ENCODE measurements at regions not wholly inside any gene's neighbourhood (a gene's known extent, or its start where the extent isn't known, plus 50 kb on each side); places are given as distances from the start of the nearest gene placed in this dataset.

- H3K4me1 Mint-ChIP-seq: peaks cover 5% of the 10 kb centered on the region
- DNase-seq (no peak), ATAC-seq (no peak)
- no peaks in the 10 kb centered on the region for H3K27me3 Mint-ChIP-seq
- H3K4me3 Mint-ChIP-seq: no peak overlapping the region
- H3K27ac Mint-ChIP-seq: no peak overlapping the region
- H3K9me3 Mint-ChIP-seq: peaks cover 0 to 8% of the 10 kb centered on the region in 2 donors
These were observed 139.1 kb upstream of the P2RY1 start for GRCh38 chr3:152695840-152696239.

GRCh38 chr3:152696962-152697361 is 138.0 kb upstream of the P2RY1 start:
- ATAC-seq (no peak), DNase-seq (no peak)
- Mint-ChIP-seq H3K9me3 (peaks cover 0 to 5% of the 10 kb centered on the region in 2 donors), H3K4me1 (peaks cover 5% of the 10 kb centered on the region), H3K4me3 (no peak overlapping the region), H3K27ac (no peak overlapping the region), H3K27me3 (no peaks in the 10 kb centered on the region)

GRCh38 chr3:152703245-152703890 is 131.6 kb upstream of the P2RY1 start:
- H3K27ac Mint-ChIP-seq: no peak overlapping the region
- no peak overlapping the region for H3K4me3 Mint-ChIP-seq
- H3K27me3 Mint-ChIP-seq: no peaks in the 10 kb centered on the region
- no peak for DNase-seq
- peaks cover 0 to 5% of the 10 kb centered on the region in 2 donors for H3K9me3 Mint-ChIP-seq
- peaks cover 4% of the 10 kb centered on the region for H3K4me1 Mint-ChIP-seq
- peak; percentile 40 for ATAC-seq

GRCh38 chr3:152706991-152707713 is 127.8 kb upstream of the P2RY1 start:
- H3K9me3 Mint-ChIP-seq: no peaks in the 10 kb centered on the region
- peaks cover 4% of the 10 kb centered on the region for H3K4me1 Mint-ChIP-seq
- no peak overlapping the region for H3K27ac Mint-ChIP-seq
- ATAC-seq (no peak), DNase-seq (no peak)
- no peak overlapping the region for H3K4me3 Mint-ChIP-seq
- H3K27me3 Mint-ChIP-seq: no peaks in the 10 kb centered on the region

GRCh38 chr3:152709659-152710058 is 125.3 kb upstream of the P2RY1 start:
- Mint-ChIP-seq H3K4me1 (no peaks in the 10 kb centered on the region), H3K4me3 (no peak overlapping the region), H3K27me3 (no peaks in the 10 kb centered on the region), H3K9me3 (no peaks in the 10 kb centered on the region), H3K27ac (no peak overlapping the region)
- DNase-seq (no peak), ATAC-seq (no peak)

- Mint-ChIP-seq H3K4me1 (no peaks in the 10 kb centered on the region), H3K4me3 (no peak overlapping the region), H3K27ac (no peak overlapping the region), H3K27me3 (no peaks in the 10 kb centered on the region), H3K9me3 (no peaks in the 10 kb centered on the region)
- DNase-seq (no peak), ATAC-seq (no peak)
These were observed 124.4 kb upstream of the P2RY1 start for GRCh38 chr3:152710549-152710948.

- ATAC-seq (no peak), DNase-seq (no peak)
- Mint-ChIP-seq H3K27ac (no peak overlapping the region), H3K4me3 (no peak overlapping the region), H3K9me3 (no peaks in the 10 kb centered on the region), H3K27me3 (no peaks in the 10 kb centered on the region), H3K4me1 (no peaks in the 10 kb centered on the region)
These were observed 120.9 kb upstream of the P2RY1 start for GRCh38 chr3:152713989-152714388.

GRCh38 chr3:152714507-152714906 is 120.4 kb upstream of the P2RY1 start:
- no peak for DNase-seq
- Mint-ChIP-seq H3K27me3 (no peaks in the 10 kb centered on the region), H3K4me1 (no peaks in the 10 kb centered on the region), H3K27ac (no peak overlapping the region), H3K9me3 (no peaks in the 10 kb centered on the region), H3K4me3 (no peak overlapping the region)
- ATAC-seq: no peak

- Mint-ChIP-seq H3K4me1 (no peaks in the 10 kb centered on the region), H3K4me3 (no peak overlapping the region), H3K9me3 (no peaks in the 10 kb centered on the region), H3K27me3 (no peaks in the 10 kb centered on the region), H3K27ac (no peak overlapping the region)
- DNase-seq (no peak), ATAC-seq (no peak)
These were observed 117.7 kb upstream of the P2RY1 start for GRCh38 chr3:152717252-152717651.

- Mint-ChIP-seq H3K9me3 (no peaks in the 10 kb centered on the region), H3K4me1 (no peaks in the 10 kb centered on the region), H3K27me3 (no peaks in the 10 kb centered on the region), H3K27ac (peak overlapping the region in 1 of 2 donors; percentile 10), H3K4me3 (no peak overlapping the region)
- ATAC-seq (no peak), DNase-seq (no peak)
These were observed 116.1 kb upstream of the P2RY1 start for GRCh38 chr3:152718810-152719209.

- Mint-ChIP-seq H3K4me1 (no peaks in the 10 kb centered on the region), H3K4me3 (no peak overlapping the region), H3K27me3 (no peaks in the 10 kb centered on the region), H3K9me3 (no peaks in the 10 kb centered on the region), H3K27ac (peak overlapping the region in 1 of 2 donors; percentile 10)
- ATAC-seq (peak; percentile 33), DNase-seq (no peak)
These were observed 115.7 kb upstream of the P2RY1 start for GRCh38 chr3:152719264-152719663.

GRCh38 chr3:152720951-152721718 is 113.8 kb upstream of the P2RY1 start:
- H3K4me3 Mint-ChIP-seq: no peak overlapping the region
- no peaks in the 10 kb centered on the region for H3K27me3 Mint-ChIP-seq

GRCh38 chr3:152724270-152724669 is 110.7 kb upstream of the P2RY1 start:
- Mint-ChIP-seq H3K9me3 (no peaks in the 10 kb centered on the region), H3K27ac (no peak overlapping the region), H3K4me1 (no peaks in the 10 kb centered on the region), H3K27me3 (no peaks in the 10 kb centered on the region), H3K4me3 (no peak overlapping the region)
- DNase-seq: no peak
- no peak for ATAC-seq

More at GRCh38 chr3:152720951-152721718, 113.8 kb upstream of the P2RY1 start:
- H3K9me3 Mint-ChIP-seq: no peaks in the 10 kb centered on the region
- ATAC-seq (no peak), DNase-seq (no peak)
- no peaks in the 10 kb centered on the region for H3K4me1 Mint-ChIP-seq
- H3K27ac Mint-ChIP-seq: no peak overlapping the region

- DNase-seq (no peak), ATAC-seq (no peak)
- Mint-ChIP-seq H3K27me3 (no peaks in the 10 kb centered on the region), H3K4me1 (no peaks in the 10 kb centered on the region), H3K4me3 (no peak overlapping the region), H3K27ac (no peak overlapping the region), H3K9me3 (no peaks in the 10 kb centered on the region)
These were observed 106.5 kb upstream of the P2RY1 start for GRCh38 chr3:152728231-152728980.

GRCh38 chr3:152729906-152730305 is 105.0 kb upstream of the P2RY1 start:
- no peak for ATAC-seq
- Mint-ChIP-seq H3K4me1 (no peaks in the 10 kb centered on the region), H3K9me3 (no peaks in the 10 kb centered on the region), H3K27ac (no peak overlapping the region), H3K4me3 (no peak overlapping the region), H3K27me3 (no peaks in the 10 kb centered on the region)
- no peak for DNase-seq
